PC-3 (cell line): ENCODE measurements at regions not wholly inside any gene's neighbourhood (a gene's known extent, or its start where the extent isn't known, plus 50 kb on each side); places are given as distances from the start of the nearest gene placed in this dataset.

Experiments
- ATAC-seq: fragments of 200-7000 bp; cut with Tn5 transposase; 2 replicates; pipeline ENCODE4 v1.9.1; 2020; ENCODE audit warnings: mild to moderate bottlenecking, moderate library complexity
- BruUV-seq: library from RNA; stranded (reverse); fragments of 400-500 nt; replicated peaks from 2 replicates; lab custom pipeline; 2021; lab: Mats Ljungman, UMichigan
- CTCF ChIA-PET: fragments of 300-600 bp; sonication (Branson Sonifier 250); formaldehyde crosslinking; loops from one replicate; lab custom pipeline; 2022; ENCODE audit warnings: antibody characterized with exemption; lab: Charles Lee
- POLR2A ChIA-PET: fragments of 300-600 bp; sonication (Branson Sonifier 250); formaldehyde crosslinking; loops from one replicate; lab custom pipeline; 2022; ENCODE audit warnings: antibody characterized with exemption; ENCODE audit not compliant: unreplicated experiment; lab: Charles Lee
- DNase-seq: peaks from one replicate; pipeline ENCODE4 v3.0.0-alpha.2; 2015
- H2AFZ ChIP-seq: fragments of 300-600 bp; sonication (generic); 2 replicates; pipeline ENCODE4 v1.6.0; 2016; ENCODE audit warnings: antibody characterized with exemption, low read length
- H3F3A ChIP-seq: fragments of 300-600 bp; sonication (generic); one replicate; pipeline ENCODE4 v1.6.0; 2017; ENCODE audit warnings: antibody characterized with exemption, low read length, control low read depth, mild to moderate bottlenecking; ENCODE audit not compliant: unreplicated experiment
- H3K27ac ChIP-seq: fragments of 300-600 bp; sonication (generic); 2 replicates; pipeline ENCODE4 v1.5.1; 2016; ENCODE audit warnings: mild to moderate bottlenecking, low read length
- H3K27me3 ChIP-seq: fragments of 300-600 bp; sonication (generic); 2 replicates; pipeline ENCODE4 v1.6.1; 2016; ENCODE audit warnings: low read length, mixed read lengths
- H3K36me3 ChIP-seq: fragments of 300-600 bp; sonication (generic); 2 replicates; pipeline ENCODE4 v1.6.1; 2016; ENCODE audit warnings: low read depth, mixed run types, low read length, mixed read lengths
- H3K4me1 ChIP-seq: fragments of 300-600 bp; sonication (generic); 2 replicates; pipeline ENCODE4 v1.5.1; 2016; ENCODE audit warnings: low read length; ENCODE audit not compliant: insufficient read depth
- H3K4me2 ChIP-seq: fragments of 300-600 bp; sonication (generic); 2 replicates; pipeline ENCODE4 v1.6.0; 2016; ENCODE audit warnings: low read length
- H3K4me3 ChIP-seq: fragments of 300-600 bp; sonication (generic); 2 replicates; pipeline ENCODE4 v1.5.1; 2016; ENCODE audit warnings: mild to moderate bottlenecking, low read length, mixed read lengths
- H3K79me2 ChIP-seq: fragments of 300-600 bp; sonication (generic); 2 replicates; pipeline ENCODE4 v1.6.1; 2017; ENCODE audit warnings: low read length, mixed read lengths
- H3K9ac ChIP-seq: fragments of 300-600 bp; sonication (generic); 2 replicates; pipeline ENCODE4 v1.6.0; 2016; ENCODE audit warnings: mild to moderate bottlenecking, low read length
- H3K9me2 ChIP-seq: fragments of 300-600 bp; sonication (generic); replicated peaks from 2 replicates; pipeline ENCODE4 v1.6.1; 2016; ENCODE audit warnings: mixed run types, low read length, mixed read lengths
- H3K9me3 ChIP-seq: fragments of 300-600 bp; sonication (generic); 2 replicates; pipeline ENCODE4 v1.6.1; 2016; ENCODE audit warnings: low read length, mixed read lengths
- H4K20me1 ChIP-seq: fragments of 300-600 bp; sonication (generic); 2 replicates; pipeline ENCODE4 v1.6.1; 2016; ENCODE audit warnings: low read length, mixed read lengths
- EZH2 ChIP-seq: fragments of 300-600 bp; sonication (generic); IDR thresholded peaks from one replicate; pipeline ENCODE4 v1.6.1; 2017; ENCODE audit warnings: antibody characterized with exemption, mild to moderate bottlenecking, low read length; ENCODE audit not compliant: unreplicated experiment
- EZH2phosphoT487 ChIP-seq: fragments of 300-600 bp; sonication (generic); IDR thresholded peaks from 2 replicates; pipeline ENCODE4 v1.6.1; 2018; ENCODE audit warnings: mild to moderate bottlenecking, antibody characterized with exemption, low read length, borderline replicate concordance
- intact Hi-C: fragments of 100-400 bp; cut with micrococcal nuclease; formaldehyde crosslinking; loops from 2 replicates; pipeline ENCODE4 v1.9.0; 2023
- TF ChIP-seq, protein P1 (sequence below): fragments of 300-600 bp; sonication (generic); conservative IDR thresholded peaks from 2 replicates; pipeline ENCODE4 v1.5.1; 2017; ENCODE audit warnings: antibody characterized with exemption, low read depth, mild to moderate bottlenecking, low read length

DNA sequence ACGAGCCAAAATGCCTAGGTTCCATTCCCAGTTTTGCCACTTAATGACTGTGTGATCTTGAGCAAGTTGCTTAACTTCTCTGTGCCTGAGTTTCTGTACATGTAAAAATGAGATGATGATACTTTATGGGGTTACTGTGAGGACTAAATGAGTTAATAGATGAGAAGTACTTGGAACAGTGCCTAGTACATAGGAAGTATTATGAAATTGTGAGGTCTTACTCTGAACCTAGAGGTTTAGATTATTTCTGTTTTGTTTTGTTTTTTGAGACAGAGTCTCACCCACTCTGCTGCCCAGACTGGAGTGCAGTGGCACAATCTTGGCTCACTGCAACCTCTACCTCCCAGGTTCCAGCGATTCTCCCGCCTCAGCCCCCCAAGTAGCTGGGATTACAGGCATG is 227.0 kb upstream of the POU2AF2 start:
- intact Hi-C loops, result no loop called here
- no peak for ATAC-seq
- POLR2A ChIA-PET, result no interaction called here
- H3K9ac ChIP-seq, result no peak overlapping the region
- TF ChIP-seq, protein P1, sequence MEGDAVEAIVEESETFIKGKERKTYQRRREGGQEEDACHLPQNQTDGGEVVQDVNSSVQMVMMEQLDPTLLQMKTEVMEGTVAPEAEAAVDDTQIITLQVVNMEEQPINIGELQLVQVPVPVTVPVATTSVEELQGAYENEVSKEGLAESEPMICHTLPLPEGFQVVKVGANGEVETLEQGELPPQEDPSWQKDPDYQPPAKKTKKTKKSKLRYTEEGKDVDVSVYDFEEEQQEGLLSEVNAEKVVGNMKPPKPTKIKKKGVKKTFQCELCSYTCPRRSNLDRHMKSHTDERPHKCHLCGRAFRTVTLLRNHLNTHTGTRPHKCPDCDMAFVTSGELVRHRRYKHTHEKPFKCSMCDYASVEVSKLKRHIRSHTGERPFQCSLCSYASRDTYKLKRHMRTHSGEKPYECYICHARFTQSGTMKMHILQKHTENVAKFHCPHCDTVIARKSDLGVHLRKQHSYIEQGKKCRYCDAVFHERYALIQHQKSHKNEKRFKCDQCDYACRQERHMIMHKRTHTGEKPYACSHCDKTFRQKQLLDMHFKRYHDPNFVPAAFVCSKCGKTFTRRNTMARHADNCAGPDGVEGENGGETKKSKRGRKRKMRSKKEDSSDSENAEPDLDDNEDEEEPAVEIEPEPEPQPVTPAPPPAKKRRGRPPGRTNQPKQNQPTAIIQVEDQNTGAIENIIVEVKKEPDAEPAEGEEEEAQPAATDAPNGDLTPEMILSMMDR, result no peak
- TF ChIP-seq EZH2phosphoT487, result no peak
- no peak for TF ChIP-seq EZH2
- no peaks in the 10 kb centered on the region for H3K36me3 ChIP-seq
- H4K20me1 ChIP-seq, result no peaks in the 10 kb centered on the region
- H3K4me3 ChIP-seq, result no peak overlapping the region
- H3K4me1 ChIP-seq, result no peaks in the 10 kb centered on the region
- no peaks in the 10 kb centered on the region for H3F3A ChIP-seq
- H3K27me3 ChIP-seq, result peaks cover 51% of the 10 kb centered on the region
- no peak overlapping the region for H2AFZ ChIP-seq
- H3K79me2 ChIP-seq, result no peaks in the 10 kb centered on the region
- BruUV-seq, result no TSS peak
- DNase-seq, result no peak
- H3K9me2 ChIP-seq, result no peaks in the 10 kb centered on the region
- H3K27ac ChIP-seq, result no peak overlapping the region
- no peaks in the 10 kb centered on the region for H3K9me3 ChIP-seq
- H3K4me2 ChIP-seq, result no peak overlapping the region
- CTCF ChIA-PET, result no interaction called here

GRCh38 chr11:111012491-111012890 is 233.0 kb upstream of the POU2AF2 start:
- H2AFZ ChIP-seq, result no peak overlapping the region
- H3K4me2 ChIP-seq, result no peak overlapping the region
- H3K79me2 ChIP-seq, result no peaks in the 10 kb centered on the region
- no peak for TF ChIP-seq EZH2phosphoT487
- TF ChIP-seq, protein P1, result no peak
- no peak for TF ChIP-seq EZH2
- intact Hi-C loops, result no loop called here
- no peaks in the 10 kb centered on the region for H3K9me2 ChIP-seq
- no peaks in the 10 kb centered on the region for H3K36me3 ChIP-seq
- ChIA-PET CTCF (no interaction called here), POLR2A (no interaction called here)
- H3K4me3 ChIP-seq, result no peak overlapping the region
- DNase-seq (no peak), ATAC-seq (no peak)
- no TSS peak for BruUV-seq
- H4K20me1 ChIP-seq, result no peaks in the 10 kb centered on the region
- no peaks in the 10 kb centered on the region for H3K9me3 ChIP-seq
- no peak overlapping the region for H3K27ac ChIP-seq
- H3K9ac ChIP-seq, result no peak overlapping the region
- no peaks in the 10 kb centered on the region for H3K4me1 ChIP-seq
- H3K27me3 ChIP-seq, result peaks cover 68% of the 10 kb centered on the region
- H3F3A ChIP-seq, result no peaks in the 10 kb centered on the region

- no peak overlapping the region for H3K9ac ChIP-seq
- intact Hi-C loops, result no loop called here
- DNase-seq (no peak), ATAC-seq (no peak)
- ChIA-PET POLR2A (no interaction called here), CTCF (no interaction called here)
- no peaks in the 10 kb centered on the region for H4K20me1 ChIP-seq
- BruUV-seq, result no TSS peak
- no peaks in the 10 kb centered on the region for H3K9me2 ChIP-seq
- no peaks in the 10 kb centered on the region for H3K9me3 ChIP-seq
- no peaks in the 10 kb centered on the region for H3F3A ChIP-seq
- no peaks in the 10 kb centered on the region for H3K79me2 ChIP-seq
- no peak overlapping the region for H3K27ac ChIP-seq
- no peak overlapping the region for H2AFZ ChIP-seq
- H3K4me1 ChIP-seq, result no peaks in the 10 kb centered on the region
- TF ChIP-seq EZH2phosphoT487, result no peak
- no peaks in the 10 kb centered on the region for H3K36me3 ChIP-seq
- H3K27me3 ChIP-seq, result peaks cover 74% of the 10 kb centered on the region
- no peak overlapping the region for H3K4me2 ChIP-seq
- H3K4me3 ChIP-seq, result no peak overlapping the region
These were observed 234.3 kb upstream of the POU2AF2 start for GRCh38 chr11:111011275-111011594.
